ENCODE measurements at regions not wholly inside any gene's neighbourhood (a gene's known extent, or its start where the extent isn't known, plus 50 kb on each side); places are given as distances from the start of the nearest gene placed in this dataset.
A peak's percentile ranks its signal among the peaks of the same experiment; 100 is the strongest.

DNA sequence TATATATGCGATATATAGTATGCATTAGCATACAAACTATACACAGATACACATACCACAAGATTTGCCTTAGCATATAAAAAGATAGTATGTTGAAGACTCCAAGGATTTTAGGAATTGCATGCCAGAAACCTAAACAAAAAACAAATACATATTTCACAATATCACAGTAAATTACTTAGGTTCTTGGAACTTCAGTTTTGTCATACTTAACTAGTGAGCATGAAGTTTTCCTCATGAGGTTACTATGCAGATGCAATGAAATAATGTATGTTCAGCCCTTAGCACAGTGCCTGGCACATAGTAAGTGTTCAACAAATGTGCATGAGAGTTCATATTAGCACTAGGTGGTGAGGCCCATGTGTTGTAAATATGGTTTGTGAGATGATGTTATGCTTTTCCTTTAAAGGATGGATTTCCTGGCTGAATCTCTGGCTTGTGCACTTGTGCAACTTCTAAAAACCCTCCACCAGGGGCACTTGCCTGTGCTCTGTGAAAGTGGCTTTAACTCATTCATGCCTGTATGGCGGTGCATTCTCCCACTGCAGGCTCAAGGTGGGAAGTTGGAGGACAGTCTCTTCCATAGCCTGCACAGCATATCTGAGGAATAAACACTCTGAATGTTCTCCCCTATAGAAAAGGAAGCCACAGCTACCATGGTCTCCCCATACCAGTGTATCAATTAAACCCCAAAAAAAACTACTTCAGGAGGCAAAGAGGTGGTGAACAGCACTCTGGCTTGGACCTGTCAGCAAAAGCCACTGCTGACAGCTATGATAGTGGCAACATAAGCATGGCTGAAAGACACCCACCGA lies 624.1 kb upstream of the CDH4 start (continued):
- TF ChIP-seq, protein P1, sequence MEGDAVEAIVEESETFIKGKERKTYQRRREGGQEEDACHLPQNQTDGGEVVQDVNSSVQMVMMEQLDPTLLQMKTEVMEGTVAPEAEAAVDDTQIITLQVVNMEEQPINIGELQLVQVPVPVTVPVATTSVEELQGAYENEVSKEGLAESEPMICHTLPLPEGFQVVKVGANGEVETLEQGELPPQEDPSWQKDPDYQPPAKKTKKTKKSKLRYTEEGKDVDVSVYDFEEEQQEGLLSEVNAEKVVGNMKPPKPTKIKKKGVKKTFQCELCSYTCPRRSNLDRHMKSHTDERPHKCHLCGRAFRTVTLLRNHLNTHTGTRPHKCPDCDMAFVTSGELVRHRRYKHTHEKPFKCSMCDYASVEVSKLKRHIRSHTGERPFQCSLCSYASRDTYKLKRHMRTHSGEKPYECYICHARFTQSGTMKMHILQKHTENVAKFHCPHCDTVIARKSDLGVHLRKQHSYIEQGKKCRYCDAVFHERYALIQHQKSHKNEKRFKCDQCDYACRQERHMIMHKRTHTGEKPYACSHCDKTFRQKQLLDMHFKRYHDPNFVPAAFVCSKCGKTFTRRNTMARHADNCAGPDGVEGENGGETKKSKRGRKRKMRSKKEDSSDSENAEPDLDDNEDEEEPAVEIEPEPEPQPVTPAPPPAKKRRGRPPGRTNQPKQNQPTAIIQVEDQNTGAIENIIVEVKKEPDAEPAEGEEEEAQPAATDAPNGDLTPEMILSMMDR (IDR thresholded peaks at IDR 0.05; ENCODE audit: control extremely low read depth in 1 of 3, insufficient read depth in 1 of 3, low read depth in 1 of 3, low read length in 3 of 3) = peak; percentile 16 to 62 (median 33); a peak in 3 of 4 replicates

Data from H1 (cell line).